Medulla oblongata (tissue), 1 donor: ENCODE measurements at regions not wholly inside any gene's neighbourhood (a gene's known extent, or its start where the extent isn't known, plus 50 kb on each side); places are given as distances from the start of the nearest gene placed in this dataset.

ENCODE experiments used
- DNase-seq: peaks from one replicate; pipeline ENCODE4 v3.0.0-alpha.2; 2015; ENCODE audit errors: extremely low spot score

DNA sequence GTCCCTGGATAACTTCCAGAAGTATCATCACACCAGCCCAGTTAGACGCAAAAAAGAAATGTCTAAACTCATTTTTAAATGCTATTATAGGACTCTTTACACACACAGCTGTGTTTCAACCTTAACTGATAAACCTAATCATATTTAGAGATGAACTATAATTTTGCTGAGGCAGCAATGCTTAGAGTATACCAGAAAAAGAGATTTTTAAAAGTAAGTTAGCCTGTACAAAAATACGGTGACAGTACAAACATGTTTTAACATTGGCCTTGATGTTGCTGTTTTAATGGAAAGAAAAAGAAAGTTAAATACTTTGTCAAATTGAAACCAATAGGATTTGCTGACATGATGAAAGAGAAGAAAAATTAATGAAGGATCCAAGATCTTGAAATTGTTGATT, 1341.2 kb upstream of the CDH6 start:
- DNase-seq = no peak

GRCh38 chr5:29845206-29845605, 1348.3 kb upstream of the CDH6 start:
- no peak for DNase-seq

DNA sequence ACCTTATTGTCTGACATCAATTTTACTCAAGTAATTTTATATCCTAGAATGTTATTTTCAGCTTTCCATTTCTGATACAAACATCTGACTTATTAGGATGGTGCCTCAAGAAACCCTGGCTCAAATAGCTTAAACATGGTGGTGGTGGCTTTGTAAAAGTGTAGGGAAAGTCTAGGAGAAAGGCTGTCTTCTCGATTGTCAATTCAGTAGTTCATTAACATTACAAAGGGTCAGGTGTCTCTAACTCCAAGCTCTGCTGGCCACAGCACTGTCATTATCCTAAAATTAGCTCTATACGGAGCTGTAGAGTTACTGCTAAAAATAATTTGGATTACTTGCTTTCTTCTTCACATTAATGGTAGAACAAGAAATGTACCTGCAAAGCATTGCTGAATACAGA, 1360.1 kb upstream of the CDH6 start:
- DNase-seq = no peak

- DNase-seq = no peak
Measured at GRCh38 chr5:29822521-29822920, 1371.0 kb upstream of the CDH6 start.

DNA sequence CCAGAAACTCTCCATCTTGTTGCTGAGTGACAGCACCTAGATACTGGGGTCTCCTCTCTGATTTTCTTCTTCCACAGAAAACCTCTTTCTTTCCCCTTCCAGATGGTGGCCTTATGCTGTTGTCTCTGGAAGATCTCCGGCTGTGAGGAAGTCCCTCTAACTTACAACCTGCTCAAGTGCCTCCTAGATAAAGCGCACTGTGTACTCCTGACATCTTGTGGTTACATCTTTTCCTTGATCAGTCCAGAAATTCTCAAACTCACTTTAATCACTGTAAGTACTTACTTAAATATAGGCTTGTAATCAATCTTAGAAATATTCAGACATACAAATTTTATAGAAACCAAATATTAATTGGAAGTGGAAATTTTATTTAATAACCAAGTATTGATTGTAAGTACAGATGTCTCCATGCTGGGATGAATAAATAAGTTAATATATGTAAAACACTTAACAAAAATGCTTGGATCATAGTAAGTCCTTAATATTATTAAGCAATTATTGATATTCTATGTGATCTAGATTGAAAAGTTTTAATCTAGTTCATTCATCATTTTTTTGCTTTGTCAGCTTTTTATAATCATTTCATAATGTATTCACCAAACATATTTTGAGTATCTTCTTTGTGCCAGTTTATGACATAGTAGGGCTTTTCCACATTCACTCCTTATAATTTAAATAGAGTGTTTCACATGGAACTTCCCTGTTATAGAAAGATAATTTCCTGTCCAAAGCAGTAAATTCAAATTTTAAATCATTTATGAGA, 1381.4 kb upstream of the CDH6 start:
- no peak for DNase-seq

- no peak for DNase-seq
Measured at GRCh38 chr5:29805804-29806203, 1387.7 kb upstream of the CDH6 start.

DNA sequence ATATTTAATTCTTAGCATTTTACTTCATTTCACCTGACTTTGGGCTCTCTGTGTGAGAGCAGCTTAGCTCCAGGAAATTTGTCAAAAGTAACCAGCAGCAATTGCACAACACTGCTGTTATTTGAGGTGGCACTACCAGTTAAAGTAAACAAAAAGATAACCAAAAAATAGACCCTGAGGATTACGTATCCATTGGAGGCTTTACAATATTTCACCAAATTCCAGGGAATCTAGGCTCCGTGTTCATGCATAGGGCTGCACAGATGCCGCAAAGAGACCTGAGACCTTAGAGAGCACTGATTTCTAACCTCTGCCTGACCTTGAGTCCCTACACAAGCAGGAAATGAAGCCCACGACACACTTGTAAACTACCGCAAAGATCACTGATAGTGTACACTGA, 1392.7 kb upstream of the CDH6 start:
- no peak for DNase-seq

GRCh38 chr5:29796013-29796412, 1397.5 kb upstream of the CDH6 start:
- DNase-seq = no peak

- DNase-seq = no peak
Measured at GRCh38 chr5:29795096-29795652, 1398.3 kb upstream of the CDH6 start.

DNA sequence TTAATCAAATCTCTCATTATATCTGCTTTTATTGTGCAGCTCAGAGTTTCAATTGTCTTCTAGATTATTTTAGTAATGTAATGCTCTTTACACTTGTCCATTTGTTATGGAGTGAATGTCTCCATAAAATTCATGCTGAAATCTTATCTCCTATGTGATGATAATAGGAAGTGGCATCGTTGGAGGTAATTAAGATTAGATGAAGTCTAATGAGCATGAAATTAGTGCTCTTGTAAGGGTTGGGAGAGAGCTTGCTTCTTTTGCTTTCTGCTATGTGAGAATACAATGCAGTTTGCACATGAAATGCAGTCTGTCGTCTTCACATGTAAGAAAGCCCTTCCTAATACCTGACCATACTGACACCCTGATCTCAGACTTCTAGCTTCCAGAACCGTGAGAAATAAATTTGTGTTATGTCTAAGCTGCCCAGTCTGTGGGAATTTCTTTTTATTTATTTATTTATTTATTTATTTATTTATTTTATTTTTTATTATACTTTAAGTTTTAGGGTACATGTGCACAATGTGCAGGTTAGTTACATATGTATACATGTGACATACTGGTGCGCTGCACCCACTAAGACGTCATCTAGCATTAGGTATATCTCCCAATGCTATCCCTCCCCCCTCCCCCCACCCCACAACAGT, 1399.2 kb upstream of the CDH6 start:
- DNase-seq = no peak

DNA sequence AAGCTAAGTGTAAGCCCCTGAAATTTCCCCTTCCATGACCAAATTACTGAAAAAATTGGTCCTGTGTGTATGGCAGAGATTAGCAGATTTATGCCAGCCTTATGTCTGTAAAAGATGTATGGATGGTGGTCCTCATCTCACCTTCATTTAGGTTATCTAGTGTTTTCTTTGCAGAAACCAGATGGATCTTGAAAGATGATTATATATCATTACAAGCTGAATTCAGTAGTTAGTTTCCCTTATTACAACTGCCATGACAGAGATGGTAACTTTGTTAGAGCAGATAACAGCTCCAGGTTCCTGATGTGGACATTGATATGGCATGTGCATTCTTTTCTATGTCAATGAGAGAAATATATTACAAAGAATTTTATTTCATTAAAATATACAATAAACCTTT, 1403.2 kb upstream of the CDH6 start:
- DNase-seq = no peak

- no peak for DNase-seq
Measured at GRCh38 chr5:29780401-29780800, 1413.1 kb upstream of the CDH6 start.

DNA sequence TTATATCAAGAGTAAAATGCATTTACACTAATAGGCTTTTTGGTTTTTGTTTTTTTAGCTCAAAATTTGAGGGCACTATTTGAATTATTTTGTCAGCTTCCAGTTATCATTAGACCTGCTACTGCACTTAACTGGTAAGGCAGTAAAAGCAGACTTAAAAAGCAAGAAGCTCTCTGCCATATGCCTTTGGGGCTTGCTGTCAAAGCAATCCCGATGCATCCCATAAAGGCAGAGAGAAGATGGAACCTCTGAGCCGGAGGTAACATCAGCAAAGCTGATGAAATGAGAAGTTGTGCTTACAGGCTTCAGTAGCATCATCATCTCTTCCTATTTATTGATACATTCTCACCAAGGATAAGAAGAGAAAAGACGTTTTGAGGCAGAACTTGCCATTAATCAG, 1414.3 kb upstream of the CDH6 start:
- no peak for DNase-seq

- no peak for DNase-seq
Measured at GRCh38 chr5:29777373-29777772, 1416.1 kb upstream of the CDH6 start.

DNA sequence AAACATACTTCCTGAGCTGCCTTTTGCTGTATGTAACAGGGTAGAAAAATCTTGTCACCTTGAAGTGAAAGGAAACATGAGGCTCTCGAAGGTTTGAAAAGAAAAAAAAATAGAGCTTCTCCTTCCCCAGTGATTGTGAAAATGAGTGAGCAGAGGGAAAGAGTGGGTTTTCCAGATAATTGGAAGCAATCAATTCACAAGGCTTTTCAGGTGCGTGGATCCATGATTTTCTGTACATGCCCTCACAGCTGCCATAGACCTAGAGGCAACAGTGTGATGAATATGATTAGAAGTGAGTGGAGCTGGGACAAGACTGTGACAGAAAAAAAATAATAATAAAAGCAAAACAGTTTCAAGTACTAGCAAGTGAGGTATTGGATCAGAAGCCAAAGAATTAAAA, 1422.5 kb upstream of the CDH6 start:
- DNase-seq = no peak

DNA sequence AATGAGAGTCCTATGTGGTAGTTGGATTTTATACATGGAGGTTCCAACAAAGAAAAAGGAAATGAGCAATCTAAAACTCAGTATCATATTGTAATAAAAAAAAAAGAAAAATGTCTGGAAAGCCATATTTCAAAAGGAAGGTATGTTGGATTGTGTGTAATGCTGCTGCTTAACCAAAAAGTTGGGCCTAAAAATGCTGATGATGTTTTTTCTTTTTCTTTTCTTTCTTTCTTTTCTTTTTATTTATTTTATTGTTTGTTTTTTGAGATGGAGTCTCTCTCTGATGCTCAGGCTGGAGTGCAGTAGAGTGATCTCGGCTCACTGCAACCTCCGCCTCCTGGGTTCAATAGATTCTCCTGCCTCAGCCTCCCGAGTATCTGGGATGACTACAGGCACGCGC, 1424.0 kb upstream of the CDH6 start:
- DNase-seq = no peak

- no peak for DNase-seq
Measured at GRCh38 chr5:29758986-29759421, 1434.5 kb upstream of the CDH6 start.

- no peak for DNase-seq
Measured at GRCh38 chr5:29750453-29750852, 1443.0 kb upstream of the CDH6 start.

DNA sequence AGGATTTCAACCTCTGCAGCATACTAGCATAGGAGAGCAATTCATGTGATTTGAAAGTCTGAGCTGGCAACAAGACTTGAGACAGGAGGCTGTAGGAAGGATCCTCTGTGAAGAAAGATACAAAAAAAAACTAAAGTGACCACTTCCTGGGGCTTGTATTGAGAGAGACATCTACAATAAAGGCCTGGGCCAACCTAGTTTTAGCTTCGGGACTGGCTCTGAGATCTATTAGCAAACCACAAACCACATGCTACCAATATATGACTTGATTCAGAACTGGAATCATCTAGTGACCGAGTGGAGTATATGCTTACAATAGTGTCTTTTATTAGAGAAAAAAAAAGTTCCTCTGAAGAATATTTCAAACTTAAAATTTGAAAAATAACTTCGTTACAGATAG, 1448.9 kb upstream of the CDH6 start:
- no peak for DNase-seq

- DNase-seq = no peak
Measured at GRCh38 chr5:29720954-29721353, 1472.5 kb upstream of the CDH6 start.

DNA sequence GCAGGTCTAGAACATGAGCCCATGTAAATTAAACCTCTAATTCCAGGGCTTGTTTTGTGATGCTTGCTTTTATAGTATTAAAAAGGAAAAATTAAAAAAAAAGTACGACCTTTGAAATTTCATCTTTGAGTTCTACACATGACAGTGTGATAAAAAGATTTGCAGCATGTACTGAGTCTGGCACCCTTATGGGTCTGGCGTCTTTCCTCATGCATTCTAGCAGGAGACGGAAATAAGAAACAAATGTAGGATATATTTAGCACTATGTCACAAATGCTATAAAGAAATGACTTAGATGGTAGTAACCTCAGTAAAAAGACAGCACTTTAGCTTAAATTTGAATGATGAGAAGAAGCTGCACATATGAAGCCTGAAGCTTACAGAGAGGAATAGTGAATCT, 1474.3 kb upstream of the CDH6 start:
- no peak for DNase-seq

GRCh38 chr5:29715167-29715566, 1478.3 kb upstream of the CDH6 start:
- DNase-seq = no peak

DNA sequence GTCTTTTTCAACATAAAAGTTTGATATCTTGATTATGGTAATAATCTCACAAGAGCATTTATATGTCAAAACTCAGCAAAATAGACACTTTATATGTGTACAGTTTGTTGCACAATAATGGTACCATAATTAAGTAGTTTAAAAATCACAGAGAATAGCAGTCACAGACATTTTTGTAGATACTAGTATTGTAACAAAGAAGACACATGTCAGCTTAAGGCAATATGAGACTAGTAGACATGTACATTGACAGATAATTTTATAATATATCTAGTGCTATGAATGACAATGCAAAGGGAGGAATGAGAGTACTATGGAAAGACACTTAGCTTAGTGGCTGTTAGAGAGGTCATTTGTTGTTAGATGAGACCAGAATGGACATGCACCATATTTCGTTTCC, 1490.6 kb upstream of the CDH6 start:
- DNase-seq = no peak
